GM12873 (cell line): ENCODE measurements at regions not wholly inside any gene's neighbourhood (a gene's known extent, or its start where the extent isn't known, plus 50 kb on each side); places are given as distances from the start of the nearest gene placed in this dataset.

Experiments used
- CTCF ChIP-seq: IDR thresholded peaks from 2 replicates; pipeline ENCODE4 v1.5.1; 2012; ENCODE audit warnings: low read depth, mild to moderate bottlenecking, moderate library complexity, low read length, control low read depth; ENCODE audit not compliant: insufficient read depth; ENCODE audit errors: missing control alignments

GRCh38 chr5:85476617-85477016 lies 1091.9 kb upstream of the EDIL3 start:
- no peak for TF ChIP-seq CTCF

- no peak for TF ChIP-seq CTCF
Measured at GRCh38 chr5:85479849-85480248, 1095.2 kb upstream of the EDIL3 start.

DNA sequence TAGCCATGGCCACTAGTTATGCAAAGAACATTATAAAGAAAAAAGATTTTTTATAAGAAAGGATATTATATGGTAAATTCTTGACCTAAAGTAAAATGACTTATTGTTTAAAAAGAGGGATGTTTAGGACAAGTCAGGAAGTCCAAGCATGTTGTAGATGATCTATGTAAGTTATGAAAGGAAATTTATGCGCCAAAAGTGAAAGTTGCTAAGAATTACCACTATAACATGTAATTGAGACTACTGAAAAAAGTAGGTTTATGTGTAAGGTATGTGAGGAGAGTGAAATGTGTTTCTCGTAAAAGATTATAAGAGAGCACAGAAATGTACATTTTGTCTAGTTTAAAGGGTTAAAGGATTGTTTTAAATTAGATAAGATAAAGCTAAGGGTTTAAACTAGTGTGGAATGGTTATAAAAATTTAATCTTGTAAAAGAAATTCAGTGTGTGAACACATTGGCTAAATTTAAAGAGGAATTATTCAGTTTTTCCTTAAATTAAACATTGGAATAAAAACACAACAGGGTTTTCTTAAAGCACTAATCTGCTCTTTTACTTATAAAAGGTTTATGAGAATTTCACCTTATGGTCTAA lies 1100.4 kb upstream of the EDIL3 start:
- TF ChIP-seq CTCF: no peak

DNA sequence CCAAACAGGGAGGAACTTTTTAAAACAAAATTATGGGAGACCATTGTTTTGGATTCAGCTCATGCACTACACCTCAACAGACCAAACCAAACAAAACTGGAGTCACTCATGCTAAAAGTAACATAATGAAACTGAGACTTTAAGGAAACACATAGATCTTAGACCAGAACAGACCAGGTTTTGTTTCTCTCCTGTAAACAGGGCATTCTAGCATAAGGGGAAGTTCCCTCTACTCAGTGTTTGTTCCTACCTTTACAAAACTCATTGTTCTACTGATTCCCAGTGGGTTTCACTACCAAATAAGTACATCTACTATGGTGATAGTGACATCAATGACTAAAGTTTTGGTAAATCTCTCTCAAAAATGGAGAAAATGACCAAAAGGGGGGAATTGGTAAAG lies 1103.6 kb upstream of the EDIL3 start:
- TF ChIP-seq CTCF: no peak

DNA sequence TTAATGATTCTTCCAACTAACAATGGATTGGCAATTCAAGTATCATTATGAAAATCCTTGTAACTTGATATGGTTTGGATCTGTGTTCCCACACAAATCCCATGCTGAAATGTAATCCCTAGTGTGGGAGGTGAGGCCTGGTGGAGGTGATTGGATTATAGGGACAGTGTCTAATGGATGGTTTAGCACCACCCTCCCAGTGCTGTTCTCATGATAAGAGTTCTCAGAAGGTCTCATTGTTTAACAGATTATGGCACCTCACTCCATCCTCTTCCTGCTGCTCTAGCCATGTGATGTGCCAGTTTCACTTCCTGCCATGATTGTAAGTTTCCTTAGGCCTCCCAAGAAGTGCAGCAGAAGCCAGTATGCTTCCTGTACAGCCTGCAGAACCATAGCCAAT lies 1116.2 kb upstream of the EDIL3 start:
- TF ChIP-seq CTCF: no peak

DNA sequence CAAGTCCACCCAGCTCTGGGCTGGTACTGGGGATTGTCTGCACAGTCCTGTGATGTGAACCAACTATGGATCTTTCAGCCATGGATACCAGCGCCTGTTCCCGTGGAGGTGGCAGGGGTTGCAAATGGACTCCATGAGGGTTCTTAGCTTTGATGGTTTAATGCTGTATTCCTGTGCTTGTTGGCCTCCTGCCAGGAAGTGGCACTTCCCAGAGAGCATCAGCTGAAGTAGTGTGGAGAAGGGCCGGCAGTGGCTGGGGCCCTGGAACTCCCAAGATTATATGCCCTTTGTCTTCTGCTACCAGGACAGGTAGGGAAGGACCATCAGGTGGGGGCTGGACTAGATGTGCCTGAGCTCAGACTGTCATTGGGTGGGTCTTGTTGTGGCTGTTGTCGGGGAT lies 1104.8 kb upstream of the COX7C start:
- no peak for TF ChIP-seq CTCF

DNA sequence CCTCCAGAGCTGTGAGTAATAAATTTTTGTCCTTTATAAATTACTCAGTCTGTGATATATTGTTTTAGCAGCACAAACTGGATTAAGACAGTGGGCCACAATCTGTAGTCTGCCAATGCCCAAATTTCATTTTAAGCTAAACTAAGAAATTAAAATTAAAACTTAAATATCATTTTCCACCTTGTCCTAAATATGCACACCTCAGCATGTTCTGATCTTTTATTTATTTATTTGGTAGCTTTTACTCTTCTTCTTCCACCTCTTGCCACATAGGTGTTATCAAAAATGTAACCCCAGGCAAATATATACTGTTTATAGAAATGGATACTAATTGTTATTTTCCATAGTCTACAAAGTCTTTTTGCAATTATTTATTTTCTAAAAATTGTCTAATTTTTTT lies 1102.2 kb upstream of the COX7C start:
- no peak for TF ChIP-seq CTCF
